Upper lobe of left lung (tissue), 6 donors: ENCODE measurements at regions not wholly inside any gene's neighbourhood (a gene's known extent, or its start where the extent isn't known, plus 50 kb on each side); places are given as distances from the start of the nearest gene placed in this dataset.

Experiments
- ATAC-seq, 2 donors: fragments of 200-7000 bp; cut with Tn5 transposase; one replicate each; pipeline ENCODE4 v1.9.1; 2022; ENCODE audit warnings: mild to moderate bottlenecking in 2 of 2, moderate library complexity in 2 of 2; ENCODE audit not compliant: low FRiP score in 2 of 2
- DNase-seq, 2 donors: peaks; one replicate each; pipeline ENCODE4 v3.0.0-alpha.2; 2019 to 2020
- H3K27ac ChIP-seq, 4 donors: fragments of 200-600 bp; sonication (generic); one replicate each; pipeline ENCODE4 v1.5.1; 2016 to 2019
- H3K27me3 ChIP-seq, 4 donors: fragments of 200-600 bp; sonication (generic); one replicate each; pipeline ENCODE4 v1.5.1; 2017 to 2019
- H3K36me3 ChIP-seq, 4 donors: fragments of 200-600 bp; sonication (generic); one replicate each; pipeline ENCODE4 v1.5.1; 2016 to 2019
- H3K4me1 ChIP-seq, 4 donors: fragments of 200-600 bp; sonication (generic); one replicate each; pipeline ENCODE4 v1.5.1; 2018 to 2019
- H3K4me3 ChIP-seq, 4 donors: fragments of 200-600 bp; sonication (generic); one replicate each; pipeline ENCODE4 v1.5.1; 2017 to 2019; ENCODE audit warnings: mild to moderate bottlenecking in 2 of 4, moderate library complexity in 1 of 4
- H3K9me3 ChIP-seq, 4 donors: fragments of 200-600 bp; sonication (generic); one replicate each; pipeline ENCODE4 v1.5.1; 2018 to 2019
- EP300 ChIP-seq, 4 donors: sonication (generic); formaldehyde crosslinking; IDR thresholded peaks; one replicate each; pipeline ENCODE4 v1.5.1; 2017; ENCODE audit warnings: antibody characterized with exemption in 4 of 4, control low read depth in 2 of 4
- POLR2A ChIP-seq, 4 donors: fragments of 450-650 bp; IDR thresholded peaks; one replicate each; pipeline ENCODE4 v1.5.1; 2016 to 2017; ENCODE audit warnings: antibody characterized with exemption in 4 of 4, mild to moderate bottlenecking in 2 of 4
- POLR2AphosphoS5 ChIP-seq, 2 donors: sonication (generic); formaldehyde crosslinking; IDR thresholded peaks; one replicate each; pipeline ENCODE4 v1.5.1; 2017; ENCODE audit warnings: antibody characterized with exemption in 2 of 2
- WGBS, 2 donors: methylation state at CpG; one replicate each; pipeline ENCODE4 v1.1.5; 2017 to 2018; 5-methylcytosine and 5-hydroxymethylcytosine counted together
- TF ChIP-seq, protein P1 (sequence below), 6 experiments: fragments of 450-650 bp in 4 of 6; fragments of 200-600 bp in 2 of 6; sonication (generic) in 2 of 6; IDR thresholded peaks; one replicate each; pipeline ENCODE4 v1.5.1; 2016 to 2019; ENCODE audit warnings: antibody characterized with exemption in 6 of 6
- donor health status: DM: no; HTN: no; CAD: no; lungs with moderate emphysema.
- donor health status: DM: no; HTN: yes; CAD: no; lungs with severe emphysema.

DNA sequence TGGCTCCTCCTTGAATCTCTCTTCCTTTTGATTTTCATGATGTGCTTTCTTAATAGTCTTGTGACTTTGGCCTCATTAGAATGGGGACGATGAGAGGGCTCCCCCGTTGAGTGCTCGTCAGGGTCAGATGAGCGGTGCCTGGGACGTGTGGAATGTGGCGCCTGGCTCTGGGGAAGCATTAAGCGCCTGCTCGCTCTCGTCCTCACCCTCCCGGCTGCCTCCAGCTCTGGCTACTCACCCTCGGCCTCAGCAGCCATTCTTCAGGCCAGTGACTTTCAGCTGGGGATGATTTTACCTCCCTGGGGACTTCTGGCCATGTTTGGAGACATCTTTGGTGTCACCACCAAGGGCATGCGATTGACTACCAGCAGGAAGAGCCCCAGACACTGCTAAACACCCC lies 69.7 kb downstream of the RPS6KA4 start:
- DNase-seq = no peak
- no peak for ATAC-seq
- no peaks in the 10 kb centered on the region for H3K27me3 ChIP-seq
- H3K4me3 ChIP-seq = no peak overlapping the region
- no peak overlapping the region for H3K27ac ChIP-seq
- TF ChIP-seq, protein P1, sequence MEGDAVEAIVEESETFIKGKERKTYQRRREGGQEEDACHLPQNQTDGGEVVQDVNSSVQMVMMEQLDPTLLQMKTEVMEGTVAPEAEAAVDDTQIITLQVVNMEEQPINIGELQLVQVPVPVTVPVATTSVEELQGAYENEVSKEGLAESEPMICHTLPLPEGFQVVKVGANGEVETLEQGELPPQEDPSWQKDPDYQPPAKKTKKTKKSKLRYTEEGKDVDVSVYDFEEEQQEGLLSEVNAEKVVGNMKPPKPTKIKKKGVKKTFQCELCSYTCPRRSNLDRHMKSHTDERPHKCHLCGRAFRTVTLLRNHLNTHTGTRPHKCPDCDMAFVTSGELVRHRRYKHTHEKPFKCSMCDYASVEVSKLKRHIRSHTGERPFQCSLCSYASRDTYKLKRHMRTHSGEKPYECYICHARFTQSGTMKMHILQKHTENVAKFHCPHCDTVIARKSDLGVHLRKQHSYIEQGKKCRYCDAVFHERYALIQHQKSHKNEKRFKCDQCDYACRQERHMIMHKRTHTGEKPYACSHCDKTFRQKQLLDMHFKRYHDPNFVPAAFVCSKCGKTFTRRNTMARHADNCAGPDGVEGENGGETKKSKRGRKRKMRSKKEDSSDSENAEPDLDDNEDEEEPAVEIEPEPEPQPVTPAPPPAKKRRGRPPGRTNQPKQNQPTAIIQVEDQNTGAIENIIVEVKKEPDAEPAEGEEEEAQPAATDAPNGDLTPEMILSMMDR (IDR thresholded peaks at IDR 0.05) = no peak
- no peak for TF ChIP-seq EP300 (IDR thresholded peaks at IDR 0.05)
- no peak for TF ChIP-seq POLR2AphosphoS5 (IDR thresholded peaks at IDR 0.05)
- TF ChIP-seq POLR2A (IDR thresholded peaks at IDR 0.05) = no peak
- no peaks in the 10 kb centered on the region for H3K4me1 ChIP-seq
- WGBS, 2 donors = 44 to 49% methylated on average over 12 of the region's 12 CpGs
- peaks cover 0 to 8% (median 2%) of the 10 kb centered on the region in 4 donors for H3K9me3 ChIP-seq
- H3K36me3 ChIP-seq = no peaks in the 10 kb centered on the region

DNA sequence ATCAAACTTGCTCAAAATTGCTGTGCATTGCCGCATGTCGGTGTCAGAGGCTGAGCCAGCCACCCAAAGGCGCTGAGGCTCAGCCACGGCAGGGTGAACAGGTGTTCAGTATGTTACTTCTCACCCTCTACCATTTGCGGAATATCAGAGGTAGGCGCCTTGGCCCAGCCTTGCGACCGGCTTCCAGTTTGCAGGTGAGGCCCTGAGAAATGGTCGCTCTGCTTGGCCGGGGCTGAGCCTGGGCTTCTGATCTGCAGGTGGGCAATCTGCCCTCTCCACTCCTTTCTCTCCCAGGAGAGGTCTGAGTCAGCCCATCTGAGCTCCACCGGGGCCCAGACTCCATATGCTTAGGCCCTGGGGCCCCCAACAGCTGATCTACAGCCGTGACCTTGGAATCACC lies 71.0 kb downstream of the RPS6KA4 start:
- WGBS, 2 donors = 93% methylated on average over 3 to 12 of the region's 12 CpGs
- Histone ChIP-seq H3K4me3 (no peak overlapping the region), H3K4me1 (no peaks in the 10 kb centered on the region), H3K36me3 (no peaks in the 10 kb centered on the region), H3K27ac (no peak overlapping the region), H3K27me3 (no peaks in the 10 kb centered on the region), H3K9me3 (peaks cover 0 to 8% (median 2%) of the 10 kb centered on the region in 4 donors)
- ATAC-seq = no peak
- no peak for TF ChIP-seq POLR2AphosphoS5 (IDR thresholded peaks at IDR 0.05)
- TF ChIP-seq, protein P1 (IDR thresholded peaks at IDR 0.05) = no peak
- no peak for TF ChIP-seq POLR2A (IDR thresholded peaks at IDR 0.05)
- no peak for TF ChIP-seq EP300 (IDR thresholded peaks at IDR 0.05)
- peak in 1 of 2 donors; percentile 42 for DNase-seq

DNA sequence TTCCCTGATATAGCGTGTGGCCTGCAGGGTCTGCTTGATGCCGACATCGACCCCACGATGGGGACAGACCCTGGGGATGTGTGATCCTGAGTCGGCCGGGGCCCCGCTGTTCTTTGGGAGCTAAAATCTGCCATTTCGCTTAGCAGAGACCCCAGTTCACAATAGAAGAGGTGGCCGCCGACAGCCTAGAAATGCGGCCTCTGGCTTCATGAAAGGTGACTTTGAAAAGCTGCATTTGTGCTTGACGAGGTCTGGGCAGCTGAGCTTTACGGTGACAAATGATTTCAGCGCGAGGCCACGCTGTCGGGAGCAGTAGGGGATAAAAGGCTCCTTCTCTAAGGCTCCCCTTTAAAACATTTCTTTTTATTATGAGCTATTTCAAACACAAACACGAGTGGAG lies 71.7 kb downstream of the RPS6KA4 start:
- Histone ChIP-seq H3K36me3 (no peaks in the 10 kb centered on the region), H3K9me3 (peaks cover 0 to 8% (median 2%) of the 10 kb centered on the region in 4 donors), H3K27me3 (no peaks in the 10 kb centered on the region), H3K27ac (no peak overlapping the region), H3K4me3 (no peak overlapping the region), H3K4me1 (no peaks in the 10 kb centered on the region)
- WGBS, 2 donors = 58 to 71% methylated on average over 11 to 18 of the region's 18 CpGs
- ATAC-seq = no peak
- TF ChIP-seq, protein P1 (IDR thresholded peaks at IDR 0.05) = no peak
- TF ChIP-seq EP300 (IDR thresholded peaks at IDR 0.05) (no peak), POLR2A (IDR thresholded peaks at IDR 0.05) (no peak)
- DNase-seq = peak in 1 of 2 donors; percentile 32

DNA sequence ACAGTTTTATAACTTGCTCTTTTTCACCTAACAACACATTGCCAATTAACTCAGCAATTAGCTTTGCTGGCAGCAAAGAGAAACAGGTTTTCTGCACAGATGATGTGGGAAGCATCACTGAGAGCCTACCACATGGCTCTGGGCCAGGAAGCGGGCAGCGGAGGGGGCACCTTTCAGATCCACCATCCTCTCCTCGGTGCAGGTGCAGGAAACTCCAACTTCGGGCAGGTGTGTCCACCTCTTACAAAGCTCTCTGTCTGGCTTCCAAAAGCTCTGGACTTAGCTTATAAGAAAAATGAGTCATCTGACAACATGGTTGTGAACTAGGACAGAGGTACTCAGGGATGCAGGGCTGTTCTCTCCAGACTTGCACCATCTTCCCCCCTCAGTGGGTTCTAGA lies 77.0 kb downstream of the RPS6KA4 start:
- Histone ChIP-seq H3K27ac (no peak overlapping the region), H3K36me3 (no peaks in the 10 kb centered on the region), H3K4me3 (no peak overlapping the region), H3K4me1 (no peaks in the 10 kb centered on the region), H3K27me3 (no peaks in the 10 kb centered on the region), H3K9me3 (peaks cover 0 to 8% (median 2%) of the 10 kb centered on the region in 4 donors)
- WGBS, 2 donors = 58 to 61% methylated on average over 4 of the region's 4 CpGs
- no peak for ATAC-seq
- no peak for TF ChIP-seq POLR2AphosphoS5 (IDR thresholded peaks at IDR 0.05)
- no peak for TF ChIP-seq POLR2A (IDR thresholded peaks at IDR 0.05)
- TF ChIP-seq, protein P1 (IDR thresholded peaks at IDR 0.05) = no peak
- TF ChIP-seq EP300 (IDR thresholded peaks at IDR 0.05) = no peak
- DNase-seq = no peak

DNA sequence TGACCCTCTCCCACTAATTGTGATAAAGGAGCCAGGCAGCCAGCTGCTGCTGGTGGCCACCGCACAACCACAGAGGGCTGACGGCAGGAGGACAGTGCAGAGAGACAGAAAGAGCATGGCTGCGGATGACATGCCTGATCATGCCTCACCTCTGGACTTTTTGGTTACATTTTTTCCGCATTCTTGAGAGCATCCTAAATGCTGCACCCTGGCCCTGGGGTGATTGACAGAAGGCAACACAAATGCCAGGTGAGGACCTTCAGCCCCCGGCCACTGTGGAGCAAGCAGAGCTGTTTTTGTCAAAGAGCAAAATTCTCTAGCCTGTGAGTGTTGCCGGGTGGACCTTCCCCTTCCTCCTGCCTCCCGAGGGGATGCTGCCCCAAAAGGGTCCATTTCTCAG lies 78.5 kb downstream of the RPS6KA4 start:
- Histone ChIP-seq H3K4me3 (no peak overlapping the region), H3K9me3 (peaks cover 0 to under 1% (median under 1%) of the 10 kb centered on the region in 4 donors), H3K36me3 (no peaks in the 10 kb centered on the region), H3K27me3 (no peaks in the 10 kb centered on the region), H3K4me1 (no peaks in the 10 kb centered on the region), H3K27ac (no peak overlapping the region)
- TF ChIP-seq, protein P1 (IDR thresholded peaks at IDR 0.05) = no peak
- no peak for TF ChIP-seq POLR2A (IDR thresholded peaks at IDR 0.05)
- TF ChIP-seq EP300 (IDR thresholded peaks at IDR 0.05) = no peak
- no peak for TF ChIP-seq POLR2AphosphoS5 (IDR thresholded peaks at IDR 0.05)
- DNase-seq = peak in 1 of 2 donors; percentile 33
- 48 to 56% methylated on average over 5 to 7 of the region's 7 CpGs for WGBS, 2 donors
- ATAC-seq = no peak
